CD4-positive, CD25-positive, alpha-beta regulatory T cell (primary cell): ENCODE measurements at regions not wholly inside any gene's neighbourhood (a gene's known extent, or its start where the extent isn't known, plus 50 kb on each side); places are given as distances from the start of the nearest gene placed in this dataset.

Experiments
- ATAC-seq, 2 donors: fragments of 150-1000 bp; cut with Tn5 transposase; one replicate each; pipeline ENCODE4 v1.10.0; 2021; ENCODE audit warnings: low read depth in 2 of 2, moderate number of reproducible peaks in 2 of 2, moderate library complexity in 1 of 2
- DNase-seq, 3 donors: peaks; one replicate each; pipeline versions ENCODE4 v3.0.0 to v3.0.0-alpha.2; 2012 to 2022; ENCODE audit warnings: mixed read lengths in 1 of 3
- H3K27ac ChIP-seq: one replicate; pipeline ENCODE4 v1.7.0; 2013; ENCODE audit warnings: mild to moderate bottlenecking, low read length; ENCODE audit not compliant: insufficient read depth, poor library complexity, severe bottlenecking
- H3K27me3 ChIP-seq: one replicate; pipeline ENCODE4 v1.7.0; 2013; ENCODE audit warnings: low read length; ENCODE audit not compliant: control insufficient read depth, insufficient read depth
- H3K36me3 ChIP-seq: one replicate; pipeline ENCODE4 v1.7.0; 2013; ENCODE audit warnings: mild to moderate bottlenecking, low read length, moderate library complexity; ENCODE audit not compliant: control insufficient read depth, insufficient read depth
- H3K4me1 ChIP-seq: 2 replicates; pipeline ENCODE4 v1.7.0; 2013; ENCODE audit warnings: mild to moderate bottlenecking, low read length; ENCODE audit not compliant: insufficient read depth, control insufficient read depth, poor library complexity, severe bottlenecking
- H3K4me3 ChIP-seq: one replicate; pipeline ENCODE4 v1.7.0; 2013; ENCODE audit warnings: low read depth, mild to moderate bottlenecking, low read length, moderate library complexity
- H3K9me3 ChIP-seq, 2 experiments: 1 replicate in 1 of 2; 2 replicates in 1 of 2; pipeline ENCODE4 v1.7.0; 2013; ENCODE audit warnings: low read length in 2 of 2, mild to moderate bottlenecking in 1 of 2, moderate library complexity in 1 of 2; ENCODE audit not compliant: control insufficient read depth in 2 of 2
- H3K27ac Mint-ChIP-seq, 3 donors: one replicate each; pipeline ENCODE4 v1.8.0; 2020 to 2022; ENCODE audit warnings: mild to moderate bottlenecking in 3 of 3, mixed read lengths in 3 of 3, moderate library complexity in 2 of 3
- H3K27me3 Mint-ChIP-seq: one replicate; pipeline ENCODE4 v1.8.0; 2022; ENCODE audit warnings: mild to moderate bottlenecking, mixed read lengths
- H3K36me3 Mint-ChIP-seq: one replicate; pipeline ENCODE4 v1.8.0; 2020; ENCODE audit warnings: mixed read lengths
- H3K4me1 Mint-ChIP-seq, 4 donors: one replicate each; pipeline ENCODE4 v1.8.0; 2020 to 2022; ENCODE audit warnings: mixed read lengths in 4 of 4, mild to moderate bottlenecking in 1 of 4
- H3K4me3 Mint-ChIP-seq, 4 donors: one replicate each; pipeline ENCODE4 v1.8.0; 2020 to 2022; ENCODE audit warnings: mild to moderate bottlenecking in 4 of 4, mixed read lengths in 4 of 4, moderate library complexity in 3 of 4
- H3K9me3 Mint-ChIP-seq, 7 donors: one replicate each; pipeline ENCODE4 v1.8.0; 2020 to 2022; ENCODE audit warnings: mixed read lengths in 7 of 7, mild to moderate bottlenecking in 3 of 7, moderate library complexity in 2 of 7

DNA sequence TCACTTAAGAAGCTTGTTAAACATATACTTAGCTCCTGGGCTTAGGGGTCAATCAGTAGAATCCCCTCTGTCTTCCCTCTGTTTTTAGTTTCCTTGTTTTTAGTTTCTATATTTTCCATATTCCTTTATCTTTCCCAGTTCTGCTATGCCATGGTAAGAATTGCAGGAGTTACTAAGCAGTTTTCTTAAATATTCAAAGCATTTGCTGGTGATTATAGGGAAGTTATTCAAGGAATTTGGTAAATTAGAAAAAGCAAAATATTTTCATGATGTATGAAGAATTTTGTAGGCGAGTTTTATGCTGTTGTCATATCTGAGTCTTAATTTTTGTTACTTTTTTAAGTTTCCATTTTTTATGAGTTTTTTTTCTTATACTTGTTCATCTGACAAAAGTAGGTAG lies 91.6 kb upstream of the NUDT6 start:
- ATAC-seq (no peak), DNase-seq (no peak)
- H3K4me1 Mint-ChIP-seq = peaks cover 0 to 6% (median under 1%) of the 10 kb centered on the region in 4 donors
- H3K36me3 Mint-ChIP-seq = peaks cover 25% of the 10 kb centered on the region
- H3K36me3 ChIP-seq = no peaks in the 10 kb centered on the region
- H3K9me3 ChIP-seq = no peaks in the 10 kb centered on the region
- no peaks in the 10 kb centered on the region for H3K27me3 Mint-ChIP-seq
- no peaks in the 10 kb centered on the region for H3K27me3 ChIP-seq
- H3K4me1 ChIP-seq = no peaks in the 10 kb centered on the region
- H3K4me3 ChIP-seq = no peak overlapping the region
- no peaks in the 10 kb centered on the region for H3K9me3 Mint-ChIP-seq
- H3K27ac Mint-ChIP-seq = no peak overlapping the region
- no peak overlapping the region for H3K4me3 Mint-ChIP-seq
- no peak overlapping the region for H3K27ac ChIP-seq

DNA sequence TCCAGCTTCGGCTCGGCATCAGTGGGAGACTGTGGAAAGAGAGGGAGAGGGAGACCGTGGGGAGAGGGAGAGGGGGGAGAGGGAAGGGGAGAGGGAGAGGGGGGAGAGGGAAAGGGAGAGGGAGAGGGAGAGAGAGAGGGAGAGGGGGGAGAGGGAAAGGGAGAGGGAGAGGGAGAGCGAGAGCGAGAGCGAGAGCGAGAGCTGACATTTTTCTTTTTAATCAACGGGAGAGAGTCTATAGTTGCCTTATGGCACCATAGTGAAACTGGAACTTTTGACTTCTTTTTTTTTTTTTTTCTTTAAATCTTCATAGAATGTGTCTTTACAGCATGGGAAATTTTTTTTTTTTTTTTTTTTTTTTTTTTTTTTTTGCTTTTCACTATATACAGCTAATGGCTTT lies 94.7 kb upstream of the NUDT6 start:
- peaks cover 0 to 1% (median 0%) of the 10 kb centered on the region in 7 donors for H3K9me3 Mint-ChIP-seq
- no peak overlapping the region for H3K4me3 ChIP-seq
- H3K4me1 Mint-ChIP-seq = no peaks in the 10 kb centered on the region
- DNase-seq (no peak), ATAC-seq (no peak)
- no peak overlapping the region for H3K27ac Mint-ChIP-seq
- H3K36me3 Mint-ChIP-seq = peaks cover 17% of the 10 kb centered on the region
- no peaks in the 10 kb centered on the region for H3K36me3 ChIP-seq
- no peaks in the 10 kb centered on the region for H3K27me3 ChIP-seq
- no peaks in the 10 kb centered on the region for H3K9me3 ChIP-seq
- no peak overlapping the region for H3K27ac ChIP-seq
- no peak overlapping the region for H3K4me3 Mint-ChIP-seq
- no peaks in the 10 kb centered on the region for H3K4me1 ChIP-seq
- H3K27me3 Mint-ChIP-seq = no peaks in the 10 kb centered on the region

DNA sequence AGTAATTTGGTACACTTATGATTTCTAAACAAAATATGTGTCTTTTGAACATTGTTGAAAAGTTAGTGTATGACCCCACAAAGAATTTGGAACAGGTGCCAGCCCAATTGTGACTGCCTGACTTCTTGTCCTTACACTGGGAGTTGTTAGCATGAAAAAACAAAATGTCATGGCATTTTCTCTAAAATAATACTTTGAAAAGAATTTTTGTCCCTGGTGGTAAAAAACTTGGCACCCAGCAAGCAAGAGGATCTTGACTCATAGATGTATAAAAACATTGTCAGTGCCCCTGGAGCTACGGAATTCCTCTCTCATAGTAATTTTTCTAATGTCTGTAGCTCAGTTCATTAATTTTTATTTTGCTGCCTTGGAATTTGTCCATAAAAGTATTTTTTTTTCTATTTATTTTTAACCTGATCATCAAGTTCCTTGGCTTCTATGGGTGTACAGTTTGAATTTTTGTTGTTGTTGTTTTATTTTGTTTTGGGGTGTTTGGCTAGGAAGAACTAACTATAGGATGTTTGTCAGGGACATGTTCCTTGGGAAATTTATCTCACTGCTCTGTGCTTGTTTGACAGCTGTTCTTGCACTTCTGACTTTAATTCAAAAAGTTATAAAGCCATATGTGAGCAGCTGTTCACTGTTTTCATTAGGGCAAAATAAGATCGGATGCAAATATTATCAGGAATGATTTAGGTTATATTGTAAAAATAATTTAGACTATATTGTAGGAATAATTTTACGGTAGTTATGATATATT lies 95.4 kb upstream of the NUDT6 start:
- Histone ChIP-seq H3K27ac (no peak overlapping the region), H3K4me1 (no peaks in the 10 kb centered on the region), H3K36me3 (no peaks in the 10 kb centered on the region), H3K4me3 (no peak overlapping the region), H3K27me3 (no peaks in the 10 kb centered on the region), H3K9me3 (no peaks in the 10 kb centered on the region)
- H3K27ac Mint-ChIP-seq = no peak overlapping the region
- peaks cover 0 to 1% (median 0%) of the 10 kb centered on the region in 7 donors for H3K9me3 Mint-ChIP-seq
- H3K4me3 Mint-ChIP-seq = no peak overlapping the region
- no peak for DNase-seq
- H3K36me3 Mint-ChIP-seq = peaks cover 13% of the 10 kb centered on the region
- H3K27me3 Mint-ChIP-seq = no peaks in the 10 kb centered on the region
- no peaks in the 10 kb centered on the region for H3K4me1 Mint-ChIP-seq
- ATAC-seq = no peak

DNA sequence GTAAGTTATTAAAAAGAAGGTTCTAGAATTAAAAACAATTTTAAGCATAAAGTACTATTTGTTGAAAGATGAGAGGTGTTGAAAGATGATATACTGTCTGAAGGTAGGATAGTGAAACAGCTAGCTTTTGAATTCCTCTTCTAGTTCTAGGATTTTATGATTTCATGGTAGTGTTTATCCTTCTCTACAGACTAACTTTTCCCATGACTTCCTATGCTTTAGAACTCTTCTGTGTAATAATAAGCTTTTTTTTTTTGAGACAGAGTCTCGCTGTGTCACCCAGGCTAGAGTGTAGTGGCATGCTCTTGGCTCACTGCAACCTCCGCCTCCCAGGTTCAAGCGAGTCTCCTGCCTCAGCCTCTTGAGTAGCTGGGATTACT lies 96.0 kb upstream of the NUDT6 start:
- H3K27ac ChIP-seq = no peak overlapping the region
- Mint-ChIP-seq H3K9me3 (peaks cover 0 to 1% (median 0%) of the 10 kb centered on the region in 7 donors), H3K4me1 (no peaks in the 10 kb centered on the region), H3K27ac (no peak overlapping the region), H3K27me3 (no peaks in the 10 kb centered on the region), H3K4me3 (no peak overlapping the region), H3K36me3 (peaks cover 11% of the 10 kb centered on the region)
- no peaks in the 10 kb centered on the region for H3K36me3 ChIP-seq
- H3K27me3 ChIP-seq = no peaks in the 10 kb centered on the region
- ATAC-seq (no peak), DNase-seq (no peak)
- no peak overlapping the region for H3K4me3 ChIP-seq
- no peaks in the 10 kb centered on the region for H3K4me1 ChIP-seq
- H3K9me3 ChIP-seq = no peaks in the 10 kb centered on the region

DNA sequence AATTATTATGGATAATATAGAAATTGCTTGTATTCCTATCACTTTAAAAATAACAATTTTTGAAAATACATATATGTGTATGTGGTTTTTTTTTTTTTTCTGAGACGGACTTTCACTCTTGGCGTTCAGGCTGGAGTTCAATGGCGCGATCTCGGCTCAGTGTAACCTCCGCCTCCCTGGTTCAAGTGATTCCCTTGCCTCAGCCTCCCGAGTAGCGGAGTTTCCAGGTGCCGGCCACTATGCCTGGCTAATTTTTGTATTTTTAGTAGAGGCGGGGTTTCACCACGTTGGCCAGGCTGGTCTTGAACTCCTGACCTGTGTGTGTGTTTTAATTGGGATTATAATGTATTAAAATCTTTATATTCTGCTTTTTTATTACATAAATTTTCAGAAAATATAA lies 97.9 kb upstream of the NUDT6 start:
- peaks cover 19% of the 10 kb centered on the region for H3K36me3 Mint-ChIP-seq
- ATAC-seq = no peak
- no peak overlapping the region for H3K27ac Mint-ChIP-seq

DNA sequence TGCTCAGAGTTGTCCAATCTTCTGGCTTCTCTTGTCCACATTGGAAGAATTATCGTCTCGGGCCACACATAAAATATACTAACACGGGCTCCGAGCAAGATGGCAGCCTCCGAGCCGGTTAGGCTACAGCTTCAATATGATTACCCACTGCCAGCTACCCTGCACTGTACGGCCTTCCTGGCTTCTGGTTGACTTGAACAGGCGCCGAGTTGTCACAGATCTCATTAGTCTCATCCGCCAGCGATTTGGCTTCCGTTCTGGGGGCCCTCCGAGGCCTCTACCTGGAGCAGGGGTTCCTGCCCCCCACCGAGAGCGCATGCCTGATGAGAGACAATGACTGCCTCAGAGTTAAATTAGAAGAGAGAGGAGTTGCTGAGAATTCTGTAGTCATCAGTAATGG lies 101.2 kb upstream of the NUDT6 start:
- Mint-ChIP-seq H3K9me3 (peaks cover 0 to 6% (median 0%) of the 10 kb centered on the region in 7 donors), H3K27ac (no peak overlapping the region), H3K4me1 (peaks cover 0 to 6% (median 2%) of the 10 kb centered on the region in 4 donors), H3K27me3 (no peaks in the 10 kb centered on the region), H3K4me3 (no peak overlapping the region), H3K36me3 (peaks cover 36% of the 10 kb centered on the region)
- Histone ChIP-seq H3K36me3 (no peaks in the 10 kb centered on the region), H3K27ac (no peak overlapping the region), H3K27me3 (no peaks in the 10 kb centered on the region), H3K4me3 (no peak overlapping the region), H3K9me3 (no peaks in the 10 kb centered on the region), H3K4me1 (no peaks in the 10 kb centered on the region)
- ATAC-seq = no peak
- DNase-seq = no peak

More for the DNA sequence above, 97.9 kb upstream of the NUDT6 start:
- Histone ChIP-seq H3K4me3 (no peak overlapping the region), H3K4me1 (no peaks in the 10 kb centered on the region), H3K27ac (no peak overlapping the region), H3K27me3 (no peaks in the 10 kb centered on the region), H3K9me3 (no peaks in the 10 kb centered on the region), H3K36me3 (no peaks in the 10 kb centered on the region)
- Mint-ChIP-seq H3K27me3 (no peaks in the 10 kb centered on the region), H3K4me3 (no peak overlapping the region), H3K9me3 (peaks cover 0 to 6% (median 0%) of the 10 kb centered on the region in 7 donors), H3K4me1 (no peaks in the 10 kb centered on the region)
- DNase-seq = no peak

DNA sequence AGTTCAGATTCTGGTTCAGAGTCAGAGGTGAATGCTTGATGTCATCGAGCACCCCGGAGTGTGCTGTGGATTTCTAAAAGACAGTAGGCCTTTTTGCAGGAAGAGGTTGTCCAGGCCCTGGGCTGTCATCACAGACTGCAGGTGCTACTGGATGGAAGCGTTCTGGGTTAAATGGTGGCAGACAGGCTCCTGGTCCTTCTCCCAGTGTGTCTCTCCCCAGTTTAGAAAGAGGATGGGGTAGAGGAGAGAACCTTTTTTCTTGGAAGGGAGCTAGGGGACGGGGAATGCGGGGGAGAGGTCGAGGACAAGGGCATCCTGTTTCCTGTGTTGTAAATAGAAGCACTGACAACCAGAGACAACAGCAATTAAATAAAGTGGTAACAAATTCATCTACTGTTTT lies 102.3 kb upstream of the NUDT6 start:
- no peak overlapping the region for H3K4me3 Mint-ChIP-seq
- no peak for DNase-seq

DNA sequence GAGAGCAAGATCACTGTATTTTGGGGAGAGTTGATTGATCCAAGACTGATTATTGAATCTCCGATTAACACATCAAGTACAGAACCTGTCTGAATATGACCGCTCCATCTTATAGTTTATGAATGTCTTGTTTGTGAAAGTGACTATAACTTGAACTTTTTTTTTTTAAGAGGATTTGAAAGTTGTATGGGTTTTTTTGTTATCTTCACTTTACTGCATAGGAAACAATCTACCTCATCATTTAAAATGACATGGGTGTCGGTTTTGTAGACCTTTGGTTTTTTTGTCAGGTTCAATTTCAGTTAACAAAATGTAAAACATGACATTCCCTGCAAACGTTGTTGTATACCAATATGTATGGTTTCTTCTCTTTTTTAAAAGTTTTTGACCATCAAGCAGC lies 103.0 kb upstream of the NUDT6 start:
- H3K27ac ChIP-seq = no peak overlapping the region
- no peaks in the 10 kb centered on the region for H3K27me3 Mint-ChIP-seq
- H3K9me3 ChIP-seq = no peaks in the 10 kb centered on the region
- no peak overlapping the region for H3K4me3 Mint-ChIP-seq
- peaks cover 0 to 6% (median 0%) of the 10 kb centered on the region in 7 donors for H3K9me3 Mint-ChIP-seq
- no peak for DNase-seq
- no peak overlapping the region for H3K4me3 ChIP-seq
- H3K4me1 ChIP-seq = no peaks in the 10 kb centered on the region
- peaks cover 5% of the 10 kb centered on the region for H3K36me3 ChIP-seq
- H3K27me3 ChIP-seq = no peaks in the 10 kb centered on the region
- H3K4me1 Mint-ChIP-seq = peaks cover 0 to 6% (median 2%) of the 10 kb centered on the region in 4 donors
- H3K36me3 Mint-ChIP-seq = peaks cover 40% of the 10 kb centered on the region
- peak overlapping the region in 1 of 3 donors; percentile 36 for H3K27ac Mint-ChIP-seq
- no peak for ATAC-seq

More for the DNA sequence above, 102.3 kb upstream of the NUDT6 start:
- Mint-ChIP-seq H3K4me1 (peaks cover 0 to 6% (median 2%) of the 10 kb centered on the region in 4 donors), H3K27ac (peak overlapping the region in 1 of 3 donors; percentile 65), H3K36me3 (peaks cover 44% of the 10 kb centered on the region), H3K27me3 (no peaks in the 10 kb centered on the region), H3K9me3 (peaks cover 0 to 6% (median 0%) of the 10 kb centered on the region in 7 donors)
- no peak overlapping the region for H3K27ac ChIP-seq
- no peaks in the 10 kb centered on the region for H3K27me3 ChIP-seq
- ATAC-seq = no peak
- no peak overlapping the region for H3K4me3 ChIP-seq
- no peaks in the 10 kb centered on the region for H3K9me3 ChIP-seq
- no peaks in the 10 kb centered on the region for H3K4me1 ChIP-seq
- peaks cover 3% of the 10 kb centered on the region for H3K36me3 ChIP-seq
